ENCODE measurements at regions not wholly inside any gene's neighbourhood (a gene's known extent, or its start where the extent isn't known, plus 50 kb on each side); places are given as distances from the start of the nearest gene placed in this dataset.

GRCh38 chr11:95375886-95376285 lies 144.9 kb upstream of the SESN3 start:
- TF ChIP-seq CTCF (IDR thresholded peaks at IDR 0.05) (no peak), ZFX (IDR thresholded peaks at IDR 0.05; ENCODE audit: borderline replicate concordance) (no peak)
